ENCODE measurements at regions not wholly inside any gene's neighbourhood (a gene's known extent, or its start where the extent isn't known, plus 50 kb on each side); places are given as distances from the start of the nearest gene placed in this dataset.
A peak's percentile ranks its signal among the peaks of the same experiment; 100 is the strongest.

GRCh38 chr15:79595995-79596622 lies 164.0 kb downstream of the MINAR1 start:
- no peak overlapping the region for H3K4me3 Mint-ChIP-seq (ENCODE audit: low read depth, unreplicated experiment)
- CTCF ChIA-PET = interaction anchor here (0.6 to 2.9 kb wide), 15 partner anchors 10 to 728 kb away, joined by 3 to 42 read pairs (median 4); partner anchors contain the start of gene FAH
- no TSS peak for BruUV-seq (replicated peaks)
- H3K4me1 Mint-ChIP-seq (ENCODE audit: low read depth, unreplicated experiment) = no peaks in the 10 kb centered on the region
- H3K27ac Mint-ChIP-seq (ENCODE audit: unreplicated experiment) = no peak overlapping the region
- peak; percentile 79 for DNase-seq
- TF ChIP-seq CTCF (IDR thresholded peaks at IDR 0.05; ENCODE audit: unreplicated experiment) = peak; percentile 90
- intact Hi-C loops (cut with micrococcal nuclease; ENCODE audit: unreplicated experiment) = loop anchor here (1.0 to 10.0 kb wide), 4 partner anchors 215 to 399 kb away; no protein-coding TSS in a partner anchor
- H3K27me3 Mint-ChIP-seq (ENCODE audit: unreplicated experiment) = peaks cover 68% of the 10 kb centered on the region
- peaks cover 3% of the 10 kb centered on the region for H3K9me3 Mint-ChIP-seq (ENCODE audit: low read depth, unreplicated experiment)
- no peaks in the 10 kb centered on the region for H3K36me3 Mint-ChIP-seq (ENCODE audit: insufficient read depth, unreplicated experiment)

GRCh38 chr15:79598639-79599038 lies 166.5 kb downstream of the MINAR1 start:
- TF ChIP-seq CTCF (IDR thresholded peaks at IDR 0.05; ENCODE audit: unreplicated experiment) = no peak
- no peaks in the 10 kb centered on the region for H3K4me1 Mint-ChIP-seq (ENCODE audit: low read depth, unreplicated experiment)
- no TSS peak for BruUV-seq (replicated peaks)
- H3K36me3 Mint-ChIP-seq (ENCODE audit: insufficient read depth, unreplicated experiment) = no peaks in the 10 kb centered on the region
- CTCF ChIA-PET = interaction anchor here (0.5 kb wide), 1 partner anchor 218 kb away, joined by 3 read pairs; no protein-coding TSS in a partner anchor
- H3K4me3 Mint-ChIP-seq (ENCODE audit: low read depth, unreplicated experiment) = no peak overlapping the region
- intact Hi-C loops (cut with micrococcal nuclease; ENCODE audit: unreplicated experiment) = loop anchor here (10.0 kb wide), 2 partner anchors 256 to 396 kb away; no protein-coding TSS in a partner anchor
- no peak for DNase-seq
- peaks cover 3% of the 10 kb centered on the region for H3K9me3 Mint-ChIP-seq (ENCODE audit: low read depth, unreplicated experiment)
- no peak overlapping the region for H3K27ac Mint-ChIP-seq (ENCODE audit: unreplicated experiment)
- peaks cover 68% of the 10 kb centered on the region for H3K27me3 Mint-ChIP-seq (ENCODE audit: unreplicated experiment)

GRCh38 chr15:79601405-79602086 lies 169.4 kb downstream of the MINAR1 start:
- TF ChIP-seq CTCF (IDR thresholded peaks at IDR 0.05; ENCODE audit: unreplicated experiment) = no peak
- BruUV-seq (replicated peaks) = no TSS peak
- H3K27me3 Mint-ChIP-seq (ENCODE audit: unreplicated experiment) = peaks cover 90% of the 10 kb centered on the region
- CTCF ChIA-PET = interaction anchor here (1.3 kb wide), 1 partner anchor 10 kb away, joined by 3 read pairs; no protein-coding TSS in a partner anchor
- intact Hi-C loops (cut with micrococcal nuclease; ENCODE audit: unreplicated experiment) = no loop called here
- H3K4me1 Mint-ChIP-seq (ENCODE audit: low read depth, unreplicated experiment) = no peaks in the 10 kb centered on the region
- peaks cover 3% of the 10 kb centered on the region for H3K9me3 Mint-ChIP-seq (ENCODE audit: low read depth, unreplicated experiment)
- H3K27ac Mint-ChIP-seq (ENCODE audit: unreplicated experiment) = no peak overlapping the region
- no peak overlapping the region for H3K4me3 Mint-ChIP-seq (ENCODE audit: low read depth, unreplicated experiment)
- DNase-seq = no peak
- H3K36me3 Mint-ChIP-seq (ENCODE audit: insufficient read depth, unreplicated experiment) = no peaks in the 10 kb centered on the region

- Mint-ChIP-seq H3K36me3 (ENCODE audit: insufficient read depth, unreplicated experiment) (no peaks in the 10 kb centered on the region), H3K9me3 (ENCODE audit: low read depth, unreplicated experiment) (peaks cover 3% of the 10 kb centered on the region), H3K27ac (ENCODE audit: unreplicated experiment) (no peak overlapping the region), H3K27me3 (ENCODE audit: unreplicated experiment) (peaks cover 96% of the 10 kb centered on the region), H3K4me3 (ENCODE audit: low read depth, unreplicated experiment) (no peak overlapping the region), H3K4me1 (ENCODE audit: low read depth, unreplicated experiment) (no peaks in the 10 kb centered on the region)
- no TSS peak for BruUV-seq (replicated peaks)
- CTCF ChIA-PET = no interaction called here
- TF ChIP-seq CTCF (IDR thresholded peaks at IDR 0.05; ENCODE audit: unreplicated experiment) = no peak
- intact Hi-C loops (cut with micrococcal nuclease; ENCODE audit: unreplicated experiment) = no loop called here
- DNase-seq = no peak
Observed at GRCh38 chr15:79602180-79602579, 170.0 kb downstream of the MINAR1 start.
